Hepatocyte (in vitro differentiated cells): ENCODE measurements at regions not wholly inside any gene's neighbourhood (a gene's known extent, or its start where the extent isn't known, plus 50 kb on each side); places are given as distances from the start of the nearest gene placed in this dataset.

Experiments
- DNase-seq: peaks from one replicate; pipeline ENCODE4 v3.0.0-alpha.2; 2016; ENCODE audit warnings: low spot score
- H2AFZ ChIP-seq: fragments of 200-600 bp; sonication (generic); 2 replicates; pipeline ENCODE4 v1.6.0; 2016; ENCODE audit warnings: antibody characterized with exemption, mild to moderate bottlenecking
- H3K27ac ChIP-seq: fragments of 200-600 bp; sonication (generic); 2 replicates; pipeline ENCODE4 v1.5.1; 2016; ENCODE audit warnings: mild to moderate bottlenecking
- H3K27me3 ChIP-seq: fragments of 200-600 bp; sonication (generic); 2 replicates; pipeline ENCODE4 v1.6.1; 2016
- H3K36me3 ChIP-seq: fragments of 200-600 bp; sonication (generic); replicated peaks from 2 replicates; pipeline ENCODE4 v1.5.1; 2016; ENCODE audit warnings: low read depth; ENCODE audit not compliant: insufficient read depth
- H3K4me1 ChIP-seq: fragments of 200-600 bp; sonication (generic); 2 replicates; pipeline ENCODE4 v1.5.1; 2016; ENCODE audit warnings: mild to moderate bottlenecking, moderate library complexity; ENCODE audit not compliant: insufficient read depth
- H3K4me2 ChIP-seq: fragments of 200-600 bp; sonication (generic); 2 replicates; pipeline ENCODE4 v1.6.0; 2016
- H3K4me3 ChIP-seq: fragments of 200-600 bp; sonication (generic); 2 replicates; pipeline ENCODE4 v1.5.1; 2016; ENCODE audit warnings: mild to moderate bottlenecking
- H3K79me2 ChIP-seq: fragments of 200-600 bp; sonication (generic); 2 replicates; pipeline ENCODE4 v1.6.0; 2017; ENCODE audit warnings: mild to moderate bottlenecking
- H3K9me2 ChIP-seq: fragments of 200-600 bp; sonication (generic); replicated peaks from 2 replicates; pipeline ENCODE4 v1.6.0; 2017; ENCODE audit warnings: mild to moderate bottlenecking; ENCODE audit not compliant: insufficient read depth
- H3K9me3 ChIP-seq: fragments of 200-600 bp; sonication (generic); 2 replicates; pipeline ENCODE4 v1.5.1; 2016; ENCODE audit warnings: low read depth, mild to moderate bottlenecking
- H4K20me1 ChIP-seq: fragments of 200-600 bp; sonication (generic); 2 replicates; pipeline ENCODE4 v1.6.0; 2016; ENCODE audit warnings: mild to moderate bottlenecking; ENCODE audit not compliant: insufficient read depth, poor library complexity, severe bottlenecking
- CTCF ChIP-seq: fragments of 200-600 bp; sonication (generic); IDR thresholded peaks from 2 replicates; pipeline ENCODE4 v1.5.1; 2016; ENCODE audit warnings: antibody characterized with exemption, mild to moderate bottlenecking; ENCODE audit not compliant: poor library complexity
- EZH2 ChIP-seq: fragments of 200-600 bp; sonication (generic); IDR thresholded peaks from 2 replicates; pipeline ENCODE4 v1.6.1; 2016; ENCODE audit warnings: antibody characterized with exemption, mild to moderate bottlenecking, borderline replicate concordance
- EZH2phosphoT487 ChIP-seq: fragments of 200-600 bp; sonication (generic); IDR thresholded peaks from one replicate; pipeline ENCODE4 v1.6.1; 2018; ENCODE audit warnings: antibody characterized with exemption, mild to moderate bottlenecking, low read depth, moderate library complexity; ENCODE audit not compliant: unreplicated experiment, severe bottlenecking
- WGBS: methylation state at CpG from one replicate; pipeline ENCODE4 v1.1.6; 2016; ENCODE audit warnings: low lambda C conversion rate; ENCODE audit errors: missing lambda C conversion rate; 5-methylcytosine and 5-hydroxymethylcytosine counted together

- Histone ChIP-seq H3K4me3 (no peak overlapping the region), H3K9me2 (no peaks in the 10 kb centered on the region), H3K79me2 (no peaks in the 10 kb centered on the region), H3K9me3 (no peaks in the 10 kb centered on the region), H3K4me1 (no peaks in the 10 kb centered on the region), H4K20me1 (no peaks in the 10 kb centered on the region), H3K36me3 (no peaks in the 10 kb centered on the region), H2AFZ (no peak overlapping the region), H3K27me3 (peaks cover 3% of the 10 kb centered on the region), H3K27ac (no peak overlapping the region), H3K4me2 (no peak overlapping the region)
- TF ChIP-seq EZH2 (no peak), CTCF (no peak), EZH2phosphoT487 (no peak)
- no peak for DNase-seq
Measured at GRCh38 chr9:8251566-8251965, 452.0 kb upstream of the DMAC1 start.

- Histone ChIP-seq H3K4me3 (no peak overlapping the region), H3K27ac (no peak overlapping the region), H3K4me1 (no peaks in the 10 kb centered on the region), H3K9me2 (no peaks in the 10 kb centered on the region), H3K79me2 (no peaks in the 10 kb centered on the region), H2AFZ (no peak overlapping the region), H3K36me3 (no peaks in the 10 kb centered on the region), H3K27me3 (peaks cover 2% of the 10 kb centered on the region), H3K9me3 (no peaks in the 10 kb centered on the region), H3K4me2 (no peak overlapping the region), H4K20me1 (no peaks in the 10 kb centered on the region)
- DNase-seq: no peak
- TF ChIP-seq EZH2phosphoT487 (no peak), EZH2 (no peak)
- 94% methylated on average over 8 of the region's 8 CpGs for WGBS
Measured at GRCh38 chr9:8244505-8245092, 445.0 kb upstream of the DMAC1 start.

- no peaks in the 10 kb centered on the region for H3K4me1 ChIP-seq
- H2AFZ ChIP-seq: no peak overlapping the region
- H3K4me2 ChIP-seq: no peak overlapping the region
- DNase-seq: no peak
- H3K9me2 ChIP-seq: no peaks in the 10 kb centered on the region
- 65% methylated on average over 5 of the region's 5 CpGs for WGBS
- peaks cover 8% of the 10 kb centered on the region for H3K27me3 ChIP-seq
- TF ChIP-seq CTCF: no peak
- no peak for TF ChIP-seq EZH2phosphoT487
- TF ChIP-seq EZH2: no peak
- no peak overlapping the region for H3K4me3 ChIP-seq
- H3K27ac ChIP-seq: no peak overlapping the region
- no peaks in the 10 kb centered on the region for H3K79me2 ChIP-seq
- H3K36me3 ChIP-seq: no peaks in the 10 kb centered on the region
- no peaks in the 10 kb centered on the region for H4K20me1 ChIP-seq
- H3K9me3 ChIP-seq: no peaks in the 10 kb centered on the region
Measured at GRCh38 chr9:8241201-8241600, 441.6 kb upstream of the DMAC1 start.

- peaks cover 5% of the 10 kb centered on the region for H3K27me3 ChIP-seq
- H3K36me3 ChIP-seq: no peaks in the 10 kb centered on the region
- H3K4me1 ChIP-seq: no peaks in the 10 kb centered on the region
- H3K79me2 ChIP-seq: no peaks in the 10 kb centered on the region
- no peaks in the 10 kb centered on the region for H4K20me1 ChIP-seq
- DNase-seq: no peak
- no peaks in the 10 kb centered on the region for H3K9me3 ChIP-seq
- H3K9me2 ChIP-seq: no peaks in the 10 kb centered on the region
- WGBS: 90% methylated on average over 2 of the region's 2 CpGs
- no peak overlapping the region for H3K27ac ChIP-seq
- no peak overlapping the region for H3K4me3 ChIP-seq
- TF ChIP-seq EZH2 (no peak), EZH2phosphoT487 (no peak), CTCF (no peak)
- no peak overlapping the region for H2AFZ ChIP-seq
- no peak overlapping the region for H3K4me2 ChIP-seq
Measured at GRCh38 chr9:8237096-8237495, 437.5 kb upstream of the DMAC1 start.
